IMR-90 (cell line): ENCODE measurements at regions not wholly inside any gene's neighbourhood (a gene's known extent, or its start where the extent isn't known, plus 50 kb on each side); places are given as distances from the start of the nearest gene placed in this dataset.

Experiments
- ATAC-seq: fragments of 200-7000 bp; cut with Tn5 transposase; 2 replicates; pipeline ENCODE4 v1.9.1; 2020; ENCODE audit warnings: low read depth, mild to moderate bottlenecking, moderate library complexity
- BruUV-seq: library from RNA; stranded (reverse); fragments of 400-500 nt; replicated peaks from 2 replicates; lab custom pipeline; 2021; lab: Mats Ljungman, UMichigan
- CTCF ChIA-PET: fragments of 300-600 bp; formaldehyde crosslinking; extraction: SDS; loops from one replicate; lab custom pipeline; 2021; ENCODE audit warnings: antibody characterized with exemption; lab: Yijun Ruan, JAX
- POLR2A ChIA-PET: fragments of 300-600 bp; sonication (Branson Sonifier 250); formaldehyde crosslinking; loops from one replicate; lab custom pipeline; 2022; ENCODE audit warnings: antibody characterized with exemption; ENCODE audit not compliant: unreplicated experiment; lab: Charles Lee
- DNase-seq: peaks from one replicate; pipeline ENCODE4 v3.0.0; 2013
- H2AFZ ChIP-seq: replicated peaks from 2 replicates; pipeline ENCODE3; 2013; ENCODE audit warnings: low read length, mild to moderate bottlenecking; ENCODE audit not compliant: poor library complexity
- H2AK5ac ChIP-seq: 2 replicates; pipeline ENCODE4 v1.6.1; 2013; ENCODE audit warnings: low read depth, low read length, inconsistent platforms
- H2AK9ac ChIP-seq: replicated peaks from 2 replicates; pipeline ENCODE3; 2013; ENCODE audit warnings: mild to moderate bottlenecking, low read depth, low read length, moderate library complexity; ENCODE audit not compliant: poor library complexity
- H2BK120ac ChIP-seq: 2 replicates; pipeline ENCODE4 v1.6.1; 2013; ENCODE audit warnings: low read depth, low read length, inconsistent platforms
- H2BK15ac ChIP-seq: 3 replicates; pipeline ENCODE4 v1.6.1; 2013; ENCODE audit warnings: low read depth, low read length, inconsistent platforms
- H2BK20ac ChIP-seq: 2 replicates; pipeline ENCODE4 v1.6.1; 2013; ENCODE audit warnings: low read depth, mild to moderate bottlenecking, inconsistent platforms, low read length, moderate library complexity
- H2BK5ac ChIP-seq: 2 replicates; pipeline ENCODE4 v1.6.1; 2013; ENCODE audit warnings: mild to moderate bottlenecking, low read depth, low read length, inconsistent platforms; ENCODE audit not compliant: poor library complexity, severe bottlenecking
- H3K14ac ChIP-seq: replicated peaks from 2 replicates; pipeline ENCODE4 v1.6.1; 2013; ENCODE audit warnings: low read depth, low read length, inconsistent platforms
- H3K18ac ChIP-seq: 2 replicates; pipeline ENCODE4 v1.6.1; 2013; ENCODE audit warnings: low read depth, low read length, control low read depth
- H3K23ac ChIP-seq: 2 replicates; pipeline ENCODE4 v1.6.1; 2013; ENCODE audit warnings: low read depth, low read length, inconsistent platforms
- H3K27ac ChIP-seq: 2 replicates; pipeline ENCODE4 v1.5.1; 2013; ENCODE audit warnings: mild to moderate bottlenecking, control low read depth, low read length; ENCODE audit not compliant: insufficient read depth
- H3K27me3 ChIP-seq: 2 replicates; pipeline ENCODE4 v1.6.1; 2013; ENCODE audit warnings: low read length; ENCODE audit not compliant: control insufficient read depth, insufficient read depth
- H3K36me3 ChIP-seq: 2 replicates; pipeline ENCODE4 v1.6.1; 2013; ENCODE audit warnings: low read length, mixed read lengths; ENCODE audit not compliant: control insufficient read depth, insufficient read depth
- H3K4ac ChIP-seq: 2 replicates; pipeline ENCODE4 v1.6.1; 2013; ENCODE audit warnings: low read depth, low read length, inconsistent platforms
- H3K4me1 ChIP-seq: 2 replicates; pipeline ENCODE4 v1.6.1; 2013; ENCODE audit warnings: low read length, mixed read lengths; ENCODE audit not compliant: control insufficient read depth, insufficient read depth
- H3K4me2 ChIP-seq: 2 replicates; pipeline ENCODE4 v1.6.1; 2013; ENCODE audit warnings: low read depth, mild to moderate bottlenecking, control low read depth, low read length, moderate library complexity
- H3K4me3 ChIP-seq: 2 replicates; pipeline ENCODE4 v1.5.1; 2013; ENCODE audit warnings: low read depth, mild to moderate bottlenecking, control low read depth, low read length, moderate library complexity; ENCODE audit not compliant: insufficient read depth
- H3K56ac ChIP-seq: 2 replicates; pipeline ENCODE4 v1.6.1; 2013; ENCODE audit warnings: low read length, inconsistent platforms; ENCODE audit not compliant: insufficient read depth; ENCODE audit errors: extremely low read depth
- H3K79me1 ChIP-seq, 2 experiments: 2 replicates each; pipeline ENCODE4 v1.6.1; 2013; ENCODE audit warnings: low read length in 2 of 2, inconsistent platforms in 1 of 2, low read depth in 1 of 2
- H3K9ac ChIP-seq: 2 replicates; pipeline ENCODE4 v1.6.1; 2013; ENCODE audit warnings: low read depth, low read length, control low read depth
- H3K9me1 ChIP-seq: 2 replicates; pipeline ENCODE4 v1.6.1; 2013; ENCODE audit warnings: low read length, inconsistent platforms; ENCODE audit not compliant: insufficient read depth
- H3K9me3 ChIP-seq: 2 replicates; pipeline ENCODE4 v1.6.1; 2013; ENCODE audit warnings: low read length; ENCODE audit not compliant: control insufficient read depth, insufficient read depth
- H4K20me1 ChIP-seq: 2 replicates; pipeline ENCODE4 v1.6.1; 2013; ENCODE audit warnings: low read length, inconsistent platforms; ENCODE audit not compliant: insufficient read depth
- H4K5ac ChIP-seq: 2 replicates; pipeline ENCODE4 v1.6.1; 2013; ENCODE audit warnings: mild to moderate bottlenecking, low read depth, low read length, control low read depth
- H4K8ac ChIP-seq, 2 experiments: 2 replicates each; pipeline ENCODE4 v1.6.1; 2013; ENCODE audit warnings: low read depth in 2 of 2, low read length in 2 of 2, control low read depth in 1 of 2, inconsistent platforms in 1 of 2
- H4K91ac ChIP-seq: 2 replicates; pipeline ENCODE4 v1.6.1; 2013; ENCODE audit warnings: low read depth, low read length, inconsistent platforms; ENCODE audit not compliant: insufficient read depth
- CHD1 ChIP-seq: IDR thresholded peaks from 2 replicates; pipeline ENCODE4 v1.6.1; 2012; ENCODE audit warnings: low read depth, low read length, improper control_type of control experiment
- FOS ChIP-seq: fragments of 150-350 bp; IDR thresholded peaks from 2 replicates; pipeline ENCODE4 v1.6.1; 2016; ENCODE audit warnings: low read depth, low read length
- MAZ ChIP-seq: IDR thresholded peaks from 2 replicates; pipeline ENCODE4 v1.6.1; 2012; ENCODE audit warnings: low read depth, mild to moderate bottlenecking, low read length, improper control_type of control experiment, moderate library complexity, borderline replicate concordance
- MXI1 ChIP-seq: IDR thresholded peaks from 2 replicates; pipeline ENCODE4 v1.6.1; 2012; ENCODE audit warnings: low read depth, mild to moderate bottlenecking, low read length, moderate library complexity, borderline replicate concordance
- RCOR1 ChIP-seq: IDR thresholded peaks from 2 replicates; pipeline ENCODE4 v1.6.1; 2012; ENCODE audit warnings: mild to moderate bottlenecking, low read length, improper control_type of control experiment; ENCODE audit not compliant: insufficient replicate concordance
- RFX5 ChIP-seq: IDR thresholded peaks from 2 replicates; pipeline ENCODE4 v1.8.0; 2012; ENCODE audit warnings: low read depth, mild to moderate bottlenecking, low read length, moderate library complexity
- WGBS, 2 experiments: methylation state at CpG; one replicate each; pipeline versions ENCODE4 v1.1.5 to v1.1.7; 2013; ENCODE audit warnings: missing lambda C conversion rate in 2 of 2; ENCODE audit not compliant: insufficient read length in 1 of 2; ENCODE audit errors: extremely low coverage in 2 of 2; 5-methylcytosine and 5-hydroxymethylcytosine counted together
- dilution Hi-C: fragments of 300-500 bp; cut with HindIII; formaldehyde crosslinking; loops from one replicate; pipeline ENCODE4 v1.14.3; 2018; ENCODE audit warnings: low sequenced_read_pairs; ENCODE audit not compliant: unreplicated experiment
- in situ Hi-C: fragments of 300-500 bp; cut with MboI; formaldehyde crosslinking; loops from 3 replicates; pipeline ENCODE4 v1.14.3; 2019; ENCODE audit warnings: low sequenced_read_pairs, inconsistent platforms, mixed read lengths
- intact Hi-C: fragments of 100-400 bp; cut with micrococcal nuclease; formaldehyde crosslinking; loops from 2 replicates; pipeline ENCODE4 v1.10.0; 2022

DNA sequence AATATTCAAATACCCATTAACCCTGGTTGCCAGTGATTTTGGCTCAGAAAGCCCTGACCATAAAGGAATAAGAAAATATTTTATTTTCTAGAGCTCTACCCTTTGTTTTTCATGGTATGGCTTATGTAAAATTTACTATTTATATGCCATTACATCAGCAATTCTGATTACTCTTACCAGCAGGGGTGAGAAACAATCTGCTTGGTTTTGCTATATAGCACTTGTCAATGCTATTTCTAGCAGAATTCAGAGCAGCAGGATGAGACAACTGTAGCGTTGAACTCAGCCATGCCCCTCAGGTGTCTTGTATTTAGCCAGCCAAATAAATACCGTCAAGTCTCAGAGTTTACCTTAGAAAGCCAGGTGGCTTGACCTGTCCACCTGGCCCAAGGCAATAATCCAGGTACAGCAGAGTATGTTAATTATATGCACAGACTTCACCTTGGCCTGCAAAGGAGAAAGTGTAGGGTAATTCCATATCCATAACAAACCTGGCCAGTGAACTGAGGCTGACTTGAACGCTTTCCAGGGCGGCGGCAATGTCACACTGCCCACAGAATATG, 1303.5 kb downstream of the RAPGEF2 start:
- intact Hi-C loops (no loop called here), dilution Hi-C loops (no loop called here)

More for the DNA sequence above, 1303.5 kb downstream of the RAPGEF2 start:
- H3K4me2 ChIP-seq = no peak overlapping the region
- H3K4me3 ChIP-seq = no peak overlapping the region
- no peaks in the 10 kb centered on the region for H4K20me1 ChIP-seq
- H2BK15ac ChIP-seq = no peak overlapping the region
- H3K79me1 ChIP-seq = no peaks in the 10 kb centered on the region
- no peak overlapping the region for H2BK5ac ChIP-seq
- no peak overlapping the region for H3K23ac ChIP-seq
- no peak overlapping the region for H2BK120ac ChIP-seq
- no peaks in the 10 kb centered on the region for H3K4me1 ChIP-seq
- H3K56ac ChIP-seq = no peak overlapping the region
- H3K27ac ChIP-seq = no peak overlapping the region
- ChIA-PET CTCF (interaction anchor here (0.7 kb wide), 1 partner anchor 37 kb away, joined by 3 read pairs; no protein-coding TSS in a partner anchor), POLR2A (no interaction called here)
- H2AK5ac ChIP-seq = no peak overlapping the region
- in situ Hi-C loops = no loop called here
- no peak overlapping the region for H2BK20ac ChIP-seq
- H4K8ac ChIP-seq = no peak overlapping the region
- no peak for TF ChIP-seq RFX5
- TF ChIP-seq MAZ = no peak
- no peak for TF ChIP-seq FOS
- no peak for TF ChIP-seq CHD1
- no peak for TF ChIP-seq RCOR1
- TF ChIP-seq MXI1 = no peak
- H3K9me1 ChIP-seq = no peaks in the 10 kb centered on the region
- H3K9ac ChIP-seq = no peak overlapping the region
- H3K18ac ChIP-seq = no peak overlapping the region
- H3K14ac ChIP-seq = no peak overlapping the region
- no peak overlapping the region for H3K4ac ChIP-seq
- H3K9me3 ChIP-seq = peaks cover 10% of the 10 kb centered on the region
- H2AFZ ChIP-seq = no peak overlapping the region
- H4K91ac ChIP-seq = no peak overlapping the region
- no peak overlapping the region for H2AK9ac ChIP-seq
- H4K5ac ChIP-seq = no peak overlapping the region
- no peaks in the 10 kb centered on the region for H3K27me3 ChIP-seq
- no peak for ATAC-seq
- no peaks in the 10 kb centered on the region for H3K36me3 ChIP-seq
- 44% methylated on average over 1 of the region's 5 CpGs; no CpG with 5 or more reads in 1 of the 2 experiments for whole genome bisulfite sequencing, 2 experiments
- no peak for DNase-seq
- no TSS peak for BruUV-seq
